NCI-H146 treated with DMSO at 0.1 percent for 48 hours (cell line): ENCODE measurements at regions not wholly inside any gene's neighbourhood (a gene's known extent, or its start where the extent isn't known, plus 50 kb on each side); places are given as distances from the start of the nearest gene placed in this dataset.
"Not testable (repeated sequence)": the region's sequence is repeated elsewhere in the genome, so short reads cannot be mapped to it uniquely, and the experiment has no call there.

Experiments
- DNase-seq: peaks from one replicate; lab custom pipeline; 2025; ENCODE audit not compliant: unreplicated experiment; lab: John Stamatoyannopoulos, UW

GRCh38 chr17:74126179-74126900, 77.1 kb upstream of the RPL38 start:
- DNase-seq: no peak

DNA sequence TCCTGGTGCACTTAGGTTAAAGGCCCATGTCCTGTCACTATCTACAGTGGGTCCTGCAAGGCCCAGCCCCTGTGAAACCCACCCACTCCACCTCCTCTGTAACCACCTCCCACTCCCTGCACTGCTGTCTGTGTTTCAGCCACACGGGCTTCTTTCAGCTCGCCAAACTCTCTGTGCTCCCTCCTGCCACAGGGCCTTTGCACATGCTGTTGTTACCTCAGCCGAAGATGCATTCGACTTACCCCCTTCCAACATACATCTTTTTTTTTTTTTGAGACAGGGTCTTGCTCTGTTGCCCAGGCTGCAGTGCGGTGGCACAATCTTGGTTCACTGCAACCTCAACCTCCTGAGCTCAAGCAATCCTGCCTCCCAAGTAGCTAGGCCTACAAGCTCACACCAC, 76.5 kb upstream of the RPL38 start:
- no peak for DNase-seq

GRCh38 chr17:74128456-74129211, 74.8 kb upstream of the RPL38 start:
- no peak for DNase-seq

DNA sequence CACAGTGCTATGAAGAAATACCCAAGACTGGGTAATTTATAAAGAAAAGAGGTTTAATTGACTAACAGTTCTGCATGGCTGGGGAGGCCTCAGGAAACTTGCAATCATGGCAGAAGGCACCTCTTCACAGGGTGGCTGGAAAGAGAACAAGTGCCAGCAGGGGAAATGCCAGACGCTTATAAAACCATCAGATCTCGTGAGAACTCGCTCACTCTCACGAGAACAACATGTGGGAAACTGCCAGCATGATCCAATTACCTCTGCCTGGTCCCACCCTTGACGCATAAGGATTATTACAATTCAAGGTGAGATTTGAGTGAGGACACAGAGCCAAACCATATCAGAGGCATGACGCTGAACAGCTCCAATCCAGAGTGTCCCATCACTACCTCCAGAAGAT, 73.7 kb upstream of the RPL38 start:
- not testable (repeated sequence) for DNase-seq

DNA sequence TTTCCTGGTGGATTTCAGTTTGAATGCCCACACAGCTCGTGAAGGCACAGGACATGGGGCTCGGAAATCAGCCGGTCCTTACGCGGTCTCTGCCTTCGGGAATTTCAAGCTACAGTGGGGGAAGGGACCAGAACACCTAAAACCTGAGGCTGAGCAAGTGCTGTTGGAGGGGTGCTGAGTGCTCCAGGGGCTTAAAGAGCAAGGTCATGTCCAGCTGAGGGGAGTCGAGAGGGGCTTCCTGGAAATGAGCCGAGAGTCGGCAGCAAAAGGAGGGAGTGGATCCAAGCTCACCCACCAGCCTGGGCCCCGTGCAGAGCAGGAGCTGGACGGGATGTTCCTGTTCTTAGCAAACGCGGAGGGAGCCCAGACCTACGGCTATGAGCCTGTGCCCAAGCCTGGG, 73.2 kb upstream of the RPL38 start:
- no peak for DNase-seq

GRCh38 chr17:74130841-74131240, 72.6 kb upstream of the RPL38 start:
- no peak for DNase-seq

- DNase-seq: no peak
These were observed 71.1 kb upstream of the RPL38 start for GRCh38 chr17:74132354-74132753.

GRCh38 chr17:74133740-74134139, 69.7 kb upstream of the RPL38 start:
- DNase-seq: no peak

- DNase-seq: not testable (repeated sequence)
These were observed 69.2 kb upstream of the RPL38 start for GRCh38 chr17:74134234-74134633.

DNA sequence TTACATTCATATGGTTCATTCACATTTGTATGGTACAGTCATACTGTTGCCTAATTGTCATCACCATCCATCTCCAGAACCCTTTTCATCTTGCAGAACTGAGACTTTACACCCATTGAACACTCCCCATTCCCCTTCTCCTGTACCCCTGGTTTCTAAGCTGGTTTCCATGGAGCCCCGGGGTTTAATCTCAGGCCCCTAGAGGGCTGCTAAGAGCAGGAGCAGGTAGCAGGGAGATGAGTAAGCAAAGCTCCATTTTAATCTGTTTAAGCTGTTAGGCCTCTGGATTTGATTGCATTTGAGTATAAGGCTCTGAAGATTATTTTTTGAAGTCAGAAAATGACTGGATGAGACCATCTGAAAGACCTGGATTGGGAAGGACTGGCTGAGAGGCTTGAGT, 68.5 kb upstream of the RPL38 start:
- DNase-seq: no peak

DNA sequence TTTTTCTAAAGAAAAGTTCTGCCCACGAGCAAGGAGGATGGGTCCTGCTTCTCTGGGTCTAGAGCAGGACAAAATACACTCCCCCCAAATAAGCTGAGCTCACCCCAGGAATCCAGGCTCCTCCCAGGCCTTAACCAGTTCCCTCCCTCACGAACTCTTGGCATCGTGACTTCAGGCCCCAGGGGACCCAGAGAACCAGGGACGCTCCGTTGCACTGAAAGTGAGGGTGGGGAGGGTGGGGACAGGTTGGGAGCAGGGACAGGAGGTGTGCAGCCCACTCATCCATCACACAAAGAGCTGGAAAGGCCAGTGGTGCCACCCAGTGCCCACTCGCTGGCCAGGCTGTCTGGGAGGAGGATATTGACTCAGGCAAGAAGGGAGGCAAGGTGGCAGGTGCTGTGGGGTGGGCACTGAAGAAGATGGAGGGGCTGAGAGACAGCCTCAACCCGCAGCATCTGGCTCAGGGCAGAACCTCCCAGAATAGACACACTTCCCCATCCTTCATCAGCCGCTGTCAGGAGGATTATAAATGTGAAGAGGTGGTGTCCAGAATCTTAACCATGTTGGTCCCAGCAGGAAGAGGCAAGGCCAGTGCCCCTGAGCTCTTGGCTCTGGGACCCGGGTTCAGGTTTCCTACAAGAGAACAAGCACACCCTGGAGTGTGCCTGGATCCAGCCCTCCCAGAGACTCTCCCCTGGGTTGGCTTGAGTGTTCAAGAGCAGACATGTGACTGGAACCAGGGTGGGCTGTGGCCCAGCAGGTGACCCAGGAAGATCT, 67.9 kb upstream of the RPL38 start:
- no peak for DNase-seq

GRCh38 chr17:74137416-74137815, 66.1 kb upstream of the RPL38 start:
- DNase-seq: no peak

- no peak for DNase-seq
These were observed 64.4 kb upstream of the RPL38 start for GRCh38 chr17:74139120-74139519.

- DNase-seq: no peak
These were observed 63.2 kb upstream of the RPL38 start for GRCh38 chr17:74140282-74140681.

GRCh38 chr17:74141612-74142011, 61.9 kb upstream of the RPL38 start:
- DNase-seq: no peak

DNA sequence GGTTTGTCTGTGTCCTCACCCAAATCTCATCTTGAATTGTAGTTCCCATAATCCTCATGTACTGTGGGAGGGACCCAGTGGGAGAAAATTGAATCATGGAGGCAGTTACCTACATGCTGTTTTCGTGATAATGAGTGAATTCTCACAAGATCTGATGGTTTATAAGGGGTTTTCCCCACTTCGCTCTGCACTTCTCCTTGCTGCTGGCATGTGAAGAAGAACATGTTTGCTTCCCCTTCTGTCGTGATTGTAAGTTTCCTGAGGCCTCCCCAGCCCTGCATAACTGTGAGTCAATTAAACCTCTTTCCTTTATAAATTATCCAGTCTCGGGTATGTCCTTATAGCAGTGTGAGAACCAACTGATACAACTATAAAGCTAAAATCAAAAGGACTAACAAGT, 60.2 kb upstream of the RPL38 start:
- DNase-seq: not testable (repeated sequence)

DNA sequence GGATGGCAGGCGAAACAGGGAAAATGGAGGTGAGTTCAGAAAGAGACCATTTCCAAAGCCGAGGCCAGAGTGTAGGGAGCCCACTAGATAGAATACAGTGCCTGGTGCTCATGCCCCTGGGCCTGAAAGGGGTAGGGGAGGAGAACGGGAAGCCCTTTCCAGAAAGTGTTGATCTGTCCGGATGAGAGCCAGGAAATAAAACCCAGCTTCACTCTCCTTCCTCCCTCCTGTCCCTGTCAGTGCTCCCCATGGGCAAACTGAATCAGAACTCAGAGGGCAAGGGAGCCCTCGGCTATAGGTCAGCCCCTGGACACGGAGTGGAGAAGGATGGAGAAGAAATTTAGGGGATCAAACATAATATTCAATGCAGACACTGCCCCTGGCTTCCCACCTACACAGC, 57.7 kb upstream of the RPL38 start:
- no peak for DNase-seq

DNA sequence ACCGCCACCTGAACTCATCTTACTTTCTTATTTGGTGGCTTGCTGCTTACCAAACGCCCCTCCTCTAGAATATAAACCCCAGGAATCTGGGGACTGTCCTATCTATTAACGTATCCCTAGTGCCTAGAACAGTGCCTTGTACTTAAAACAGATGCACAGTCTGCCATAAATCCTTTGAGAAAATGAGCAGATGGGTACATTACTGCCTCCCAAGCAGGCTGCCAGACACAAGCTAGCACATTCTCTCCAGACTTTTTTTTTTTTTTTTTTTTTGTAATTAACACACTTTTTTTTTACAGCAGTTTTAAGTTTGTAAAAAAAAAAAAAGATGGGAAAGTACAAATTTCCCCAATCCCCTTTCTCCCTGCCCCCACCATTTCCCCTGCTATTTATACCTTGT, 57.3 kb upstream of the RPL38 start:
- DNase-seq: no peak

- no peak for DNase-seq
These were observed 56.2 kb upstream of the RPL38 start for GRCh38 chr17:74147056-74147835.

DNA sequence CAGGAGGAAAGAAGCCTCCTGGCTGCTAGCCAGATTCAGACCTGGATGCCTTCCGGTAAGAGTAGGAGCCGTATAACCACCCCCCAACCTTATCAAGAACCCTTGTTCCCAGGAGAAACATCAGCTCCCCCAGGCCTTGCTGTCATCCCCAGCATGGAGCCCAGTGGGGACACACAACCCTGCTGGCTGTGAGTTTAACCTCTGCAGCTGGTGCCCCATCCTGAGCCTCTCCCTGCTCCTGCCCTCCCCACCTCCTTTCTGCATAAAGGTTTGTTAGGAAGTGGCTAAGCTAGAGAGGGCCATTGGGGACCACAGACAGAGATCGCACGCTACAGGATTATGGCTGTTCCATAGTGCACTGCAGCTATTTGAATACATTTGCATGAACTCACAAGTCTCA, 55.5 kb upstream of the RPL38 start:
- DNase-seq: no peak

GRCh38 chr17:74148446-74148845, 55.0 kb upstream of the RPL38 start:
- DNase-seq: no peak
